ENCODE measurements at regions not wholly inside any gene's neighbourhood (a gene's known extent, or its start where the extent isn't known, plus 50 kb on each side); places are given as distances from the start of the nearest gene placed in this dataset.
"Not testable (repeated sequence)": the region's sequence is repeated elsewhere in the genome, so short reads cannot be mapped to it uniquely, and the experiment has no call there.

DNA sequence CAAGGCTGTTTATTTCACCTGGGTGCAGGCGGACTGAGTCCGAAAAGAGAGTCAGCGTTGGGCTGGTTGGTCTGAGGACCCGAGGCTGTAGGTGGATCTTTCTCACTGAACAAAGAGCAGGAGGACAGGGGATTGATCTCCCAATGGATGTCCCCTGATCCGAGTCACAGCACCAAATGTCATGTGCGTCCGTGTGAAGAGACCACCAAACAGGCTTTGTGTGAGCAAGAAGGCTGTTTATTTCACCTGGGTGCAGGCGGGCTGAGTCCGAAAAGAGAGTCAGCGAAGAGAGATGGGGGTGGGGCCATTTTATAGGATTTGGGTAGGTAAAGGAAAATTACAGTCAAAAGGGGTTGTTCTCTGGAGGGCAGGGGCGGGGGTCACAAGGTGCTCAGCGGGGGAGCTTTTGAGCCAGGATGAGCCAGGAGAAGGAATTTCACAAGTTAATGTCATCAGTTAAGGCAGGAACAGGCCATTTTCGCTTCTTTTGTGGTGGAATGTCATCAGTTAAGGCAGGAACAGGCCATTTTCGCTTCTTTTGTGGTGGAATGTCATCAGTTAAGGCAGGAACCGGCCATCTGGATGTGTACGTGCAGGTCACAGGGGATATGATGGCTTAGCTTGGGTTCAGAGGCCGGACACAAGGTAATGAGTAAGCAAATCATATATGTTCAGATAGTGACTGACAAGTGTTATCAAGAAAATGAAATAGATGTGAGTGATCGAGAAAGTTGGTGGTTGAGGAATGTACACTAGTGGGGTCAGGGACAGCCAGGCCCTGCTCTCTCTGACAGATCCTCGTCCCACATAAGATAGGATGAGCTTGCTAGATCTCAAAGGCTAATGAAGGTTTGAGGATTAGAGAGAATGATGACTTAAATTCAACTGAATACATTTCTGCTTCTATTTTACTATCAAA is 760.0 kb downstream of the KCNT2 start:
- not testable (repeated sequence) for DNase-seq (ENCODE audit: low read depth in 2 of 2)

DNA sequence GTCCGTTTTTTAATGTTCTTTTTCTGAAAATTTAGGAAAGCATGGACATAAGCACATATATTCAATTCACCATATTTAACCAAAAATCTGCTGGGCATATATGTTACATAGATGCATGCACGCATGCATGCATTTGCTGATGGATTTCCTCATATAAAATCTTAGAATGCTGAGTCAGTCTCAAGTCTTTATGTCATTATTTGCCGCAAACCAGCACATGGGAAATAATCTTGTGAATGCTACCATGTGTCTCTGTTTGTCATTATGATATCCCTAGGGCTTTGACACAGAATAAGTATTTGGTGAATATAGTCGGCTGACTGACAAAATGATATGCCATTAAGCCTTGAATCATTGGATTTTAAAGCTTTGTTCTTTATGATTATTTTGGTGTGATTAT is 776.5 kb downstream of the KCNT2 start:
- no peak for DNase-seq (ENCODE audit: low read depth in 2 of 2)

DNA sequence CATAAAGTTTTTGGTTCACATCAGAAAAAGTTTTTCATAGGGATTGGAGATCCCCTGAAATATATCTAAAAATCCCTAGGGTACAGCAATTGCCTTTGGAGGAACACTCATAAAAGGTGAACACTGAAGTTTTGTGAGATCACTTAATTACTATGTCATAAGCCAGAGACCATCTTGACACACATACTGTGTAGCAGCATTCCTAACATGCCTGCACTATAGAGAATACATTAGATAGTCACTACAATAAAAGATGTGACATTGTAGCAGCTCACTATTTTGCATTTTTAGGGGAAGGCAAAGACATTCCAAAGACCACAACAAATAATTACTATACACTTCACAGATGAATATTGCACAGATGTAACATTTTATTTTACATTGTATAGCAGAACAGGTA is 779.9 kb downstream of the KCNT2 start:
- no peak for DNase-seq (ENCODE audit: low read depth in 2 of 2)

DNA sequence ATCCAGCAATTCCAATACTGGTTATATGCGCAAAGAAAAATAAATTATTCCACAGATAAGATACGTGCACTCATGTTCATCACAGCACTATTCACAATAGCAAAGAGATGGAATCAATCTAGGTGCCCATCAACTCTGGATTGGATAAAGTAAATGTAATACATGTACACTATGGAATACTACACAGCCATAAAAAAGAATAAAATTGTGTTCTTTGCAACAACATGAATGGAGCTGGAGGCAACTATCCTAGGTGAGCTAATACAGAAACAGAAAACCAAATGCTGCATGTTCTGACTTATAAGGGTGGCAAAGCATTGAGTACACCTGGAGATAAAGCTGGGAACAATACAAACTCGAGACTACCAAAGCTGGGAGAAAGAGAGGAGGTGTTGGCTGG is 787.3 kb downstream of the KCNT2 start:
- no peak for DNase-seq (ENCODE audit: low read depth in 2 of 2)

DNA sequence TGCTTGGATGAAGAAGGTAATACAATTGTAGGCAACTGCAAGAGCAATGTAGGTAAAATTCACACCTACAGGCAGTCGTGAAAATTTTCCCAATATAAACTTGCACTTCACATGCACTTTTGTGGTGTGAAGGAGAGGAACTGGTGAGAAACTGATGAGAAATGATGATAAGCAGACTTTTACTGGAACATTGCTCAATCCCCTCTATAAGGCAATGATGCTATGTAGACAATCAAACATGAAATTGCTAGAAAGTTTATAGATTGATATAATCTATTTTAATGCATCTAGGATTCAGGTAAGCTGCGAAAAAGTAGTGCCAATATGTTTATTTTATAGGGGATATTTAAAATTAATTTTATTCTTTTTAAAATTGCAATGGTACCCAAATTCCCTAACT is 802.2 kb downstream of the KCNT2 start:
- DNase-seq (ENCODE audit: low read depth in 2 of 2) = no peak

DNA sequence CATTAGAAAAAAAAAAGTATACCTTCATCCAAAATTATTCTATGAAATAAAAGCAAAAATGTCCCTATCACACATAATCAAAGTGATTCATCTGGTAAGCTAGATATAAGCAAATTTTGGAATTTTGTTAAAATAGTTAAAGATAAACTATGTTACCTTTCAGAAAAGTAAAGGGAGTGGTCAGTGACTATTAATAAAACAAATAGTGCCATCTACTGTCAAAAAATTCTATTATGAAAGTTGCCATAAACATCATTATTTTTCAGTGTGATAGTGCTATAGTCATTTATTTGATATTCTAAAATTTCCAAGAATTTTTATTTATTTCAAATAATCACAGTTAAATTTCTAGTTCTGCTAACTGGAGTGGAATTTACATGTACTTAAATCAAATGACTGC is 803.7 kb downstream of the KCNT2 start:
- DNase-seq (ENCODE audit: low read depth in 2 of 2) = no peak

DNA sequence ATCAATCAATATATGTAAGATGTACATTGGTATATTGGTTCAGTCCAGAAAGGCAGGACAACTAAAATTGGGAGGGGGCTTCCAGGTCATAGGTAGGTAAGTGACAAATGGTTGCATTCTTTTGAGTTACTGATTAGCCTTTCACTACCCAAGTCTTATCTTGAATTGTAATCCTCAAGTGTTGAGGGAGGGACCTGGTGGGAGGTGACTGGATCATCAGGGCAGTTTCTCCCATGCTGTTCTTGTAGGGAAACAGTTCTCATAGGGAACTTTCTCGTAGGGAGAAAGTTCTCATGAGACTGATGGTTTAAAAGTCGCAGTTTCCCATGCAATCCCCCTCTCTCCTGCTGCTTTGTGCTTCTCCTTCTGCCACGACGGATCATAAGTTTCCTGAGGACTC is 809.2 kb downstream of the KCNT2 start:
- DNase-seq (ENCODE audit: low read depth in 2 of 2) = no peak

DNA sequence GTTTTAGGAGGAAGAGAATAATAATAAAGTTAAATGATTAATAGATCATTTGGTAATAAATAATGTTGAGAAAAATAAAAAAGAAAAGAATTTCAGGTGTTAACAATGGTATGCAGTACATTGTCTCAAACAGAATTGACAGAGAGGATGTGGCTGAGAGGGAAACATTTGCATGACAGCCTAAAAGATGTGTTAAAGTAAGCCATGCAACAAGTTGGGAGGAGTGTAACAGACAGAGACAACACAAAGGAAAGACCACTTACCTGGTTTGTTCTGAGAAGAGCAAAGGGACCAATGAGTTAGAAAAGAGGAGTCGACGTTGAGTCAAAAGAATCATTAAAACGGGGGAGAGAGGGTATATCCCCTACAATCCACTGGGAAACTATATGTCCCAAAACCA is 814.0 kb downstream of the KCNT2 start:
- DNase-seq (ENCODE audit: low read depth in 2 of 2) = no peak

DNA sequence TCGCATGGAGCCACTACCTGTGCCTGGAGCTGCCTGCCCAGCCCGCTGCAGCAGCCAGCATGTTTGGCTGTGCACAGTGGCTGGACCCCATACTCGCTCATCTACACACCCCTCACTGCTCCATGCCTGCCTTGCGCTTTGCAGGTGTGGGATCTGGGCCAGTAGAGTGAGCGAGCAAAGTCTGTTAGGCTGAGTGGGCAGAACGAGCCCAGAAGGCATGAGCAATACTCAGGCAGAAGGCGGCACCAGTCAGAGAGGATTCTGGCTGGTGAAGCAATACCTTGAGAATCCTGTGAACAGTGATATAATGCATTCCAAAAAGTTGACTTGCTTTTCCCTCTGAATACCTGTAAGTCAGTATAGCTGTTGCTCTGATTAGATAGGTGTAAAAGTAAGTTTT is 816.4 kb downstream of the KCNT2 start:
- no peak for DNase-seq (ENCODE audit: low read depth in 2 of 2)

DNA sequence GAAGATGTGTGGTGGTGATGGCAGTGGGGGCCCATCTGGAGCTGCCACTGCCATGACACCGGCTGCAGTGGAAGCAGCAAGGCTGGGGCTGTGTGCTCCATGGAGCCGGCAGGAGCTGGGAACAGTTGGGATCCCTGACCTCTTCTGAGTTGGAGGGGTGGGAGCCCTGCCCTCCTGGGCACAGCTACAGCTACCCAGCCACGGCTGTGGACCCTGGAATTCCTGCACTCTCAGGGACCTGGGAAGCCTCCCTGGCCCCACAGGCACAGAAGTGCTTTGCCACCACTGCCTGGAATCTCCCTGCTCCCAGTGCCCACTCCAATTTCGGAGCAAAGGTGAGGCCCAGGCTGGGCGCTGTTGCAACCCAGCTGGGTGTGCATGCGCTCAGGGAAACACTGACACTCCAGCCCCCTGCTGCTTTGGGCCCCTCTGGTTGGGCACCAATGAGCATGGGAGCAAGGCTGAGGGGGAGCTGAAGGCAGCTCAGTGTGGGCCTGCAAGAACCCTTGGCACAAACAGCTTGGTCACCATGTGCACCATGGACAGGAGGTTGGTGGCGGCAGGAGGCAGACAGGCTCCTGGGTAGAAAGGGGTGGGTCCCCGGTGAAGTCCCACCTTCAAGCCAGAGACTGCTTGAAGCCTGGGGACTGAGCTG is 817.6 kb downstream of the KCNT2 start:
- no peak for DNase-seq (ENCODE audit: low read depth in 2 of 2)

DNA sequence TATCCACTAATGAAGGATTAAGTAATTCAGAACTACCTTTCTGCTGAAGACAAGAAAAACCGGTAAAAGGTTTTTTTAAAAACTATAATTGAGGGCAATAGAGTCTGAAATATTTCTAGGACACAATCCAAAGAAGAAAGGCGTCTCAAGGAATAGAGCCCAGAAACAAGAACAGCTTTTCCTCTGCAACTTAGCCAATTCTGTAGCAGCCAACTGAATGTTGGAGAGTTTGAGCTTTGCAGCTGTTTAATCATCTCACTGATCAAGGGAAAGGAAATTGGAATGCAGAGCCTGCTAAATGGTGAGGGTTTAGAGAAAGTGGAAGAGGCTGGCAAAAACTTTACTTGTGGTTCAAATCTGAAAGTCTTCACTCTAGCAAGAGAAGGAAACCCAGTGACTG is 818.9 kb downstream of the KCNT2 start:
- DNase-seq (ENCODE audit: low read depth in 2 of 2) = no peak

DNA sequence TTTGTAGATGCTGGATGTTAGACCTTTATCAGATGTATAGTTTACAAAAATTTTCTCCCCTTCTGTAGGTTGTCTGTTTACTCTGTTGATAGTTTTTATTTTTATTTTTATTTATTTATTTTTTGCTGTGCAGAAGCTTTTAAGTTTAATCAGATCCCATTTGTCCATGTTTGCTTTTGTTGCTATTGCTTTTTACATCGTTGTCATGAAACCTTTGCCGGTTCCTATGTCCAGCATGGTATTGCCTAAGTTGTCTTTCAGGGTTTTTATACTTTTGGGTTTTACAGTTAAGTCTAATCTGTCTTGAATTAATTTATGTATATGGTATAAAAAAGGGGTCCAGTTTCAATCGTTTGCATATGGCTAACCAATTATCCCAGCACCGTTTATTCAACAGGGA is 819.5 kb downstream of the KCNT2 start:
- no peak for DNase-seq (ENCODE audit: low read depth in 2 of 2)

DNA sequence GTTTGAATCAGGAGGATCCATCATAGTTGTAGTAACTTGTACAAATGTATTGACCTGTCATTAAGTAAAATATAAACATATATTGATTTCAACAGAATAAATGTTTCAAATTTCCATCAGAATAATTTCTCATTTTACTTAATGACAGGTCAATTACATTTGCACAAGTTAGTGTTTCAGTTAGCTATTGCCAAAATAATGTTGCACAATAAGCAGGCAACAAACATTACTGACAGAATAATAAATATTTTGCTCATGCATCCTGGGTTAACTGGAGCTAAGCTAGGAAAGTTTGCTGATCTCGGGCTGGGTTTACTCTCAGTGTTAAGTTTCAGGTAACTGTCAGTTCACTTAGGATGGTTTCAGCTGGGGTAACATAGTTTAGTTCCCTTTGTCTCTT is 822.4 kb downstream of the KCNT2 start:
- DNase-seq (ENCODE audit: low read depth in 2 of 2) = no peak

DNA sequence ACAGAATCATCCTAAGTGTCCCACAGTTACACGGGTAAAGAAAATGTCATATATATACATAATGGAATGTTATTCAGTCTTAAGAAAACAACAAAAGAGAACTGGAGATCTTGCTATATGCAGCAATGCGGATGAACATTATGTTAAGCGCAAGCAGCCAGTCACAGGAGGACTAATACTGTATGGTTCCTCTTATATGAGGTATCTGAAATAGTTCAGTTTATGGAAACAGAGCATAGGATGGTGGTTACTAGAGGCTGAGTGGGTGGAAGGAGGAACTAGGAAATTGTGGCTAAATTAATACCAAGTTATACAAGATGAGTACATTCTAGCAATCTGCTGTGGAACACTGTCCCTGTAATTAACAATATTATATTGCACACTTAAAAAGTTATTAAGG is 834.3 kb downstream of the KCNT2 start:
- no peak for DNase-seq (ENCODE audit: low read depth in 2 of 2)

DNA sequence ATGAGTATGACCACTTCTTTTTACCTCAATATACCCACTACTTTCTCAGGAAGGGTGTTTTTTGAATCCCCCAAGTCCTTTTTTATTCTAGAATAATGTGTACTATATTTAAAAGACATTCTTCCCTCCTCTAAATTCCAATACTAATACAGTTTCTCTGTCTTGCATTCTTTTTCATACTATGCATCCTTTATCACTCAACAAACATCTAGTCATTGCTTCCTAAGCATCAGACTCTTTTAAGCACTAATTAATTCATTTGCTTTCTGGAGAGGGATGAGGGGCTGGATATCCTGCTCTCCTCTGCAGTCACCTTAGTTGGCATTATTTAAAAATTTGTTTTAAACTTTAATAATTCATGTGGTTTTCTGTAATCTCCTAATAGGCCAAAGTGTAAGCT is 838.8 kb downstream of the KCNT2 start:
- DNase-seq (ENCODE audit: low read depth in 2 of 2) = no peak

DNA sequence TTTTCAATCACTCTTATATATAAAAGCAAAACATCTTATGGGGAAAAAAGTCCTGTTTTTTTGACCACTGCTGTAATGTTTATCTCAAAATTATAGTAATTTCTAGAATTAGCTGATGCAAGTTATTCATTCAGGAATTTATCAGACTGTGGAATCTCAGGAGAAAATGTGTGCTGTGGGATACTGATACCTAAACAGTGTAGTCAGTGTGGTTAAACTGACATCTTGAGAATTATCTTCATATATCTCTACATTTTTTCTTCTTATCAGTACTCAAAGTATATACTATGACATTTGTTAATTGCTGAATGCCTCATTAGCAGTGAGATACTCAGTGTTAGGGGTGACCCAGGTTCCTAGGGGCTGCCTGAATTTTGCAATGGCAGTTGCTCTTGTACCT is 839.3 kb downstream of the KCNT2 start:
- DNase-seq (ENCODE audit: low read depth in 2 of 2) = no peak

DNA sequence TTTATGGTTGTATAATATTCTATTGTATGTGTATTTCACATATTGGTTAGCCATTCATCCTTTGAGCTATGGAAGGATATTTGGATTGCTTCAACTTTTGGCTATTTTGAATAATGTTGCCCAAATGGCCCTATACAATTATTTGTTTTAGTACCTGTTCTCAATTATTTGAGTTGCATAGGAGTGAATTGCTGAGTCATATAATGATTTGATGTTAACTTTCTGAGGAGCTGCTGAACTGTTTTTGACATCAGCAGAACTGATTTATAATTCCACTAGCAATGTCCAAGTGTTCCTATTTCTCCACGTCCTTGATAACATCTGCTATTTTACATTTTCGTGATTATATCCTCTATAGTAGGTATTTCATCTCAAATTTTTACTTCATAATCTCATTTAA is 839.9 kb downstream of the KCNT2 start:
- DNase-seq (ENCODE audit: low read depth in 2 of 2) = no peak

DNA sequence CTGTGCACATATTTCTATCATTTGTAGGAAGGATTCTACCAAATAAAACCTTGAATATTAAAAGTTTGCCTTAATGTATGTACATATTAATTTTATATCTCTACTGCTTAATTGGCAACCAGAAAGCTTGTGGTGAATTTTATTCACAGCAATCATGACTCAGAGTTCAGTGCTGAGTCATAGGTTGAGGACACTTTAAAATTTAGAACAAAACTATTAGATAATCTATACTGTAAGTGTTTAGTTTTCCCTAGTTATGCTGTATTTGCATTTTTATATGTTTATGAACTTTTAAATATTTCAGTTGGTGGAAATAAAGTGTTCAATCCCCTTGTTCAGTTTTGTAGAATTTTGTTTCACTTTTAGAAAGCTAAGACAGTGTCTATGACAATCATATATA is 841.5 kb downstream of the KCNT2 start:
- DNase-seq (ENCODE audit: low read depth in 2 of 2) = no peak

DNA sequence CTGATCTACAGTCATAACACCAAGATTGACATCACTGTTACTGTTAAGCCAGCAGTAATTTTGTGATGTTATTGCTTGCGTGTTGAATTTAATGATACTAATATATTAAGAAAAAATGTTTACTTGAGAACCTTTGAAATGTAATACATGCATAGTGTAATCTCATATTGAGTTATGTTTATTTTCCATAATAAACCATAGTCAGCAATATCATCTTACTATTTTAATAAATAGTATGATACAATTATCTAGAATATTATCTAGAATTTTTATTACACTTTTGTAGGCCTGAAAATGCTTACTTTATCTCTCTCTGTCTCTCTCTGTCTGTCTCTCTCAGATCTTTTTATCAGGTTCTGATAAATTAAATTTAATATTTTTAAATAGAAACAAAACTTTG is 843.1 kb downstream of the KCNT2 start:
- no peak for DNase-seq (ENCODE audit: low read depth in 2 of 2)

DNA sequence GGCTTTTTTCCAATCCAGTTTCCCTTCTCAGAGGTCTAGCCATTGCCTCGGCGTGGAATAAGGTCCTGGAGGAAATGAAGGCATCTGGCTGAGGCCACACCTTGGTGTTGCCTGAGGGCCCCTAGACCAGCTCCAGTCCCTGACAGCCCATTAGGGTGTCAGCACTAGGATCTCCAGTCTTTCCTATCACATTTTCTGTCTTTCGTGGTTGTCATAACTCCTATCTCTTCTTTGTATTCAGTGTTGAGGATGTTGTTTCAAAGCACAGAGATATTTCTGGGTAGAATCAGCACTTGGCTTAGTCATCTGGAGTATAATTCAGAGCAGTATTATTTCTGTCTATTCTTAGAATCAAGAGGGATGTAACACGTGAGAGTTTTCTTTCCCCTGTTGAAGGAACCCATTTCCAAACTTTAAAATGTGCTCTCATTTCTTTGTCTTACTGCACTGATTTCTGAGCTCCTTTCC is 844.3 kb downstream of the KCNT2 start:
- no peak for DNase-seq (ENCODE audit: low read depth in 2 of 2)

DNA sequence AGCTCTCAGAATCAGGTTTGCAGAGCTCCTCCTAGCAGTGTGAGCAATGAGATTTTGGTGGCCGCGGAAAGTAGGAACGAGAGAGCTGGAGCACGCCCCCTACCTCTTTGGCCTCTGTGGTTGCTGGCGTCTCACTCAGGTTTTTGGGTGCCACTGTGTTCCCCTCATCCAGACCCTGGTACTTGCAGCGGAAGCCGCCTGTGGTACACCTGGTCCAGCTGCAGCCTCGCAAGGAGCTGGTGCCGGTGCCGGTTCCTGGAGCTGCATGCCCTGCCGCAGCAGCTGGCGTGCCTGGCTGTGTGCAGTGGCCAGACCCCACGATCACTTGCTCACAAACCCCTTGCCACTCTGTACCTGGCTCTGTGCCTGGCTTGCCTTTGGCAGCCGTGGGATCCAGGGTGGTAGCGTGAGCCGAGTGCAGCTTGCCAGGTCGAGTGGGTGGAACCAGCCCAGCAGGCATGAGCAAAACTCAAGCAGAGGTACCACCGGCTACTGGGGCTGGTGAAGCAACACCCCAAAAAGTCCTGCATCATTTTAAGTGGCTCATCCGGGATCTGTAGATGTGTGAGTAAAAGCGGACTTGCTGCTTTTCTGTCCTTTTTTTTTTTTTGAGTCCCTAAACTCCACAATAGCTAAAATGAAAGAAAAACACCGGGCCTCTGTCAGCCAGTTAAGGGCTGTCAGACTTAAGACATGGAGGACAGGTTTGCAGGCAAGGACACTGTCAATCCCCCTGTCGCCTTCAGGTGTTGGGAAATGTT is 844.9 kb downstream of the KCNT2 start:
- no peak for DNase-seq (ENCODE audit: low read depth in 2 of 2)

DNA sequence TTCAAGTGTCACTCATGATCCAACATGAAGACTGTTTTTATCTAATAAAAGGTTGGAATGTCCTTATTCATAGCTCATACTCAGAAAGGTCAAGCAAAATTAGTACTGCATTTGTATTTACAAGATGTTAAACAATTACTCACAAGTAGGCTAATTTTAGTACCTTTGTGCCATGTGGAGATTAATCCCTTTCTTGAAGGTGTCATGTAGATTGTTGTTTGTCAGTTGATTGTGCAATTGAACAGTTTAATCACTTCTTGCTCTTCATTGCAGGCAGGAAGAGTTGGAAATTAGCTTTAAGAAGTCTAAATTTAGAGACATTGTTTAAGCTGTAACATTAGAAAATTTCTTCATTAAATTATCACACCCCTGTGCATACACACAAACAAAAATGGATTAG is 847.1 kb downstream of the KCNT2 start:
- DNase-seq (ENCODE audit: low read depth in 2 of 2) = no peak

DNA sequence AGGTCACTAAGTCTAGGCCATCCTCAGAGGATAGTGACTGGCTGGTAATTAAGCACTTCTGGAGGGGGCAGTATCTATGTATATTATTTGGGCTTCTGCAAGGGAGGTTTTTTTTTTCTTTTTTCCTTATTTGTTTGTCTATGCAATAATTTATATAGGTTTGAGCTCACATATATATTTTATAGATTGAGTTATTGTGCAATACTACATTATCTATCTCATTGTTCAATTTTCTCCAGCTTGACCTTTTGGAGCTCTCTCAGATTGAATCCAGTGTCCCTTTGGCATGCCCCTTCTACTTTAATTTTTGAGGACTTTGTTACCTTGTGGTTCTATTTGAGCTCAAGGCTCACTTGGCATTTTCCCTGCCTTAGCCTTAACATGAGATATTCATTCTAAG is 852.1 kb downstream of the KCNT2 start:
- no peak for DNase-seq (ENCODE audit: low read depth in 2 of 2)
